Fibroblast of lung (primary cell): ENCODE measurements at regions not wholly inside any gene's neighbourhood (a gene's known extent, or its start where the extent isn't known, plus 50 kb on each side); places are given as distances from the start of the nearest gene placed in this dataset.

Experiments
- DNase-seq, 2 donors: peaks; one replicate each; pipeline versions ENCODE4 v3.0.0 to v3.0.0-alpha.2; 2010; ENCODE audit warnings: low read depth in 2 of 2
- H2AFZ ChIP-seq: 2 replicates; pipeline ENCODE4 v1.5.1; 2012; ENCODE audit warnings: low read length, control low read depth, inconsistent platforms
- H3K27ac ChIP-seq: 2 replicates; pipeline ENCODE4 v1.5.1; 2011; ENCODE audit warnings: low read length, control low read depth; ENCODE audit not compliant: insufficient read depth
- H3K27me3 ChIP-seq: 2 replicates; pipeline ENCODE4 v1.5.1; 2011; ENCODE audit warnings: mild to moderate bottlenecking, low read length; ENCODE audit not compliant: control insufficient read depth, insufficient read depth
- H3K36me3 ChIP-seq: 2 replicates; pipeline ENCODE4 v1.5.1; 2011; ENCODE audit warnings: low read length; ENCODE audit not compliant: control insufficient read depth, insufficient read depth
- H3K4me1 ChIP-seq: 2 replicates; pipeline ENCODE4 v1.5.1; 2011; ENCODE audit warnings: low read length; ENCODE audit not compliant: control insufficient read depth, insufficient read depth; ENCODE audit errors: extremely low read depth
- H3K4me2 ChIP-seq: 2 replicates; pipeline ENCODE4 v1.5.1; 2011; ENCODE audit warnings: low read length, control low read depth; ENCODE audit not compliant: insufficient read depth; ENCODE audit errors: extremely low read depth
- H3K4me3 ChIP-seq, 4 experiments: fragments of 200-600 bp in 1 of 4; sonication (generic) in 1 of 4; replicated peaks in 1 of 4; 2 replicates each; pipeline ENCODE4 v1.5.1; 2011 to 2016; ENCODE audit warnings: low read length in 4 of 4, low read depth in 3 of 4, mild to moderate bottlenecking in 3 of 4, control low read depth in 2 of 4, inconsistent platforms in 1 of 4, mixed read lengths in 1 of 4; ENCODE audit not compliant: insufficient read depth in 1 of 4; ENCODE audit errors: control extremely low read depth in 1 of 4
- H3K79me2 ChIP-seq: 2 replicates; pipeline ENCODE4 v1.5.1; 2012; ENCODE audit warnings: mild to moderate bottlenecking, low read length, inconsistent platforms; ENCODE audit not compliant: control insufficient read depth, insufficient read depth
- H3K9ac ChIP-seq: 2 replicates; pipeline ENCODE4 v1.5.1; 2011; ENCODE audit warnings: mild to moderate bottlenecking, low read length, control low read depth; ENCODE audit not compliant: insufficient read depth
- H3K9me3 ChIP-seq: 2 replicates; pipeline ENCODE4 v1.5.1; 2012; ENCODE audit warnings: low read depth, low read length; ENCODE audit not compliant: control insufficient read depth, insufficient read depth
- H4K20me1 ChIP-seq: 2 replicates; pipeline ENCODE4 v1.5.1; 2011; ENCODE audit warnings: low read length; ENCODE audit not compliant: control insufficient read depth, insufficient read depth; ENCODE audit errors: extremely low read depth
- EZH2 ChIP-seq: IDR thresholded peaks from 2 replicates; pipeline ENCODE4 v1.5.1; 2012; ENCODE audit warnings: low read length, control low read depth, mild to moderate bottlenecking; ENCODE audit errors: missing control alignments
- TF ChIP-seq, protein P1 (sequence below), 2 donors: IDR thresholded peaks in 1 of 2; conservative IDR thresholded peaks in 1 of 2; 1 replicate in 1 of 2; 2 replicates in 1 of 2; pipeline ENCODE4 v1.5.1; 2011 to 2012; ENCODE audit warnings: low read length in 2 of 2, control low read depth in 1 of 2, inconsistent platforms in 1 of 2, low read depth in 1 of 2, mild to moderate bottlenecking in 1 of 2

DNA sequence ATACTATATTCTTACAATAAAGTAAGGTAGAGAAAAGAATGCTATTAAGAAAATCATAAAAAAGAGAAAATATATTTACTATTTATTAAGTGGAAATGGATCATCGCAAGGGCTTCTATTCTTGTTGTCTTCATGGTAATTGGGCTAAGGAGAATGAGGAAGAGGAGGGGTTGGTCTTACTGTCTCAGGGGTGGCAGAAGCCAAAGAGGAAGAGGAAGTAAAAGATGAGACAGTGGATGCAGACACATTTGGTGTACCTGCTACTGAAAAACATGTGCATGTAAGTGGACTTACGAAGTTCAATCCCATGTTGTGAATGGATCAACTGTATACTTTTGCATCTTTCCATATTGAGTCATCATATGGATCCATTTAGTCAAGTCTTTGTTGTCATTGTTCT lies 1502.1 kb upstream of the ADGRL3 start:
- Histone ChIP-seq H3K4me3 (no peak overlapping the region), H4K20me1 (no peaks in the 10 kb centered on the region), H3K79me2 (no peaks in the 10 kb centered on the region), H2AFZ (no peak overlapping the region), H3K9ac (no peak overlapping the region), H3K27ac (no peak overlapping the region), H3K36me3 (no peaks in the 10 kb centered on the region), H3K27me3 (no peaks in the 10 kb centered on the region), H3K4me1 (no peaks in the 10 kb centered on the region), H3K4me2 (no peak overlapping the region), H3K9me3 (no peaks in the 10 kb centered on the region)
- TF ChIP-seq EZH2: no peak
- TF ChIP-seq, protein P1, sequence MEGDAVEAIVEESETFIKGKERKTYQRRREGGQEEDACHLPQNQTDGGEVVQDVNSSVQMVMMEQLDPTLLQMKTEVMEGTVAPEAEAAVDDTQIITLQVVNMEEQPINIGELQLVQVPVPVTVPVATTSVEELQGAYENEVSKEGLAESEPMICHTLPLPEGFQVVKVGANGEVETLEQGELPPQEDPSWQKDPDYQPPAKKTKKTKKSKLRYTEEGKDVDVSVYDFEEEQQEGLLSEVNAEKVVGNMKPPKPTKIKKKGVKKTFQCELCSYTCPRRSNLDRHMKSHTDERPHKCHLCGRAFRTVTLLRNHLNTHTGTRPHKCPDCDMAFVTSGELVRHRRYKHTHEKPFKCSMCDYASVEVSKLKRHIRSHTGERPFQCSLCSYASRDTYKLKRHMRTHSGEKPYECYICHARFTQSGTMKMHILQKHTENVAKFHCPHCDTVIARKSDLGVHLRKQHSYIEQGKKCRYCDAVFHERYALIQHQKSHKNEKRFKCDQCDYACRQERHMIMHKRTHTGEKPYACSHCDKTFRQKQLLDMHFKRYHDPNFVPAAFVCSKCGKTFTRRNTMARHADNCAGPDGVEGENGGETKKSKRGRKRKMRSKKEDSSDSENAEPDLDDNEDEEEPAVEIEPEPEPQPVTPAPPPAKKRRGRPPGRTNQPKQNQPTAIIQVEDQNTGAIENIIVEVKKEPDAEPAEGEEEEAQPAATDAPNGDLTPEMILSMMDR (conservative IDR thresholded peaks at IDR 0.05 in 1 of 2, IDR thresholded peaks at IDR 0.05 in 1 of 2; ENCODE audit: low read depth in 1 of 2, low read length in 2 of 2): no peak
- DNase-seq: no peak

DNA sequence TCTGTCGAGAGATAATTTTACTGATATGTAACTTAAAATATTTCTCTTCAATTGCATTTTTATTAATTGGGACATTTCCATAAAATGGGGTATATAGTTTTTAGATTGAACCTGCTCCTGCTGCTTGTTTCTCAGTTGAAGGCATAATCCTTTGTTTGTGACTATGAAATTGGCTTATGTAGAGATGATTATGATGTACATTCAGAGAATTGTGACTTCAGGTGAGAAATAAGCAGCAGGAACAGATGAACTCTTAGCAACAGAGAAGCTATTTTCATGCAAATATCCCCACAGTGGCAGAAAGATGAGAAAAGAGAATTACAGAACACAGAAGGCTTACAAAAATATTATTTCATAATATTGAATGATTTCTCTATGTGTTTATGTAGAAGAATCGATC lies 1499.5 kb upstream of the ADGRL3 start:
- Histone ChIP-seq H4K20me1 (no peaks in the 10 kb centered on the region), H3K27ac (no peak overlapping the region), H3K9me3 (no peaks in the 10 kb centered on the region), H3K36me3 (no peaks in the 10 kb centered on the region), H3K79me2 (no peaks in the 10 kb centered on the region), H3K4me3 (no peak overlapping the region), H3K9ac (no peak overlapping the region), H3K4me2 (no peak overlapping the region), H3K4me1 (no peaks in the 10 kb centered on the region), H2AFZ (no peak overlapping the region), H3K27me3 (no peaks in the 10 kb centered on the region)
- DNase-seq: no peak
- TF ChIP-seq, protein P1 (conservative IDR thresholded peaks at IDR 0.05 in 1 of 2, IDR thresholded peaks at IDR 0.05 in 1 of 2; ENCODE audit: low read depth in 1 of 2, low read length in 2 of 2): no peak
- no peak for TF ChIP-seq EZH2

GRCh38 chr4:59704616-59705015 lies 1495.5 kb upstream of the ADGRL3 start:
- H3K4me2 ChIP-seq: no peak overlapping the region
- H4K20me1 ChIP-seq: no peaks in the 10 kb centered on the region
- no peak overlapping the region for H3K4me3 ChIP-seq
- TF ChIP-seq, protein P1 (conservative IDR thresholded peaks at IDR 0.05 in 1 of 2, IDR thresholded peaks at IDR 0.05 in 1 of 2; ENCODE audit: low read depth in 1 of 2, low read length in 2 of 2): no peak
- TF ChIP-seq EZH2: no peak
- H3K9ac ChIP-seq: no peak overlapping the region
- no peaks in the 10 kb centered on the region for H3K4me1 ChIP-seq
- DNase-seq: no peak
- no peaks in the 10 kb centered on the region for H3K79me2 ChIP-seq
- no peak overlapping the region for H2AFZ ChIP-seq
- no peak overlapping the region for H3K27ac ChIP-seq
- H3K36me3 ChIP-seq: no peaks in the 10 kb centered on the region
- no peaks in the 10 kb centered on the region for H3K9me3 ChIP-seq
- H3K27me3 ChIP-seq: no peaks in the 10 kb centered on the region
